Smooth muscle cell (in vitro differentiated cells): ENCODE measurements at regions not wholly inside any gene's neighbourhood (a gene's known extent, or its start where the extent isn't known, plus 50 kb on each side); places are given as distances from the start of the nearest gene placed in this dataset.

ENCODE experiments used
- DNase-seq: peaks from one replicate; lab custom pipeline; 2025; ENCODE audit not compliant: unreplicated experiment; lab: John Stamatoyannopoulos, UW
- H2AFZ ChIP-seq: fragments of 200-600 bp; sonication (generic); 2 replicates; pipeline ENCODE4 v1.6.0; 2016; ENCODE audit warnings: antibody characterized with exemption, low read depth, mild to moderate bottlenecking
- H3F3A ChIP-seq: fragments of 200-600 bp; sonication (generic); 2 replicates; pipeline ENCODE4 v1.6.0; 2017; ENCODE audit warnings: antibody characterized with exemption, low read depth
- H3K27ac ChIP-seq: fragments of 200-600 bp; sonication (generic); 2 replicates; pipeline ENCODE4 v1.5.1; 2016; ENCODE audit warnings: low read depth, mild to moderate bottlenecking
- H3K27me3 ChIP-seq: fragments of 200-600 bp; sonication (generic); 2 replicates; pipeline ENCODE4 v1.6.1; 2016; ENCODE audit warnings: low read depth, mild to moderate bottlenecking
- H3K36me3 ChIP-seq: fragments of 200-600 bp; sonication (generic); 2 replicates; pipeline ENCODE4 v1.5.1; 2016; ENCODE audit warnings: low read depth
- H3K4me1 ChIP-seq: fragments of 200-600 bp; sonication (generic); 2 replicates; pipeline ENCODE4 v1.5.1; 2016; ENCODE audit warnings: low read depth
- H3K4me2 ChIP-seq: fragments of 200-600 bp; sonication (generic); 2 replicates; pipeline ENCODE4 v1.6.0; 2016; ENCODE audit warnings: mild to moderate bottlenecking
- H3K4me3 ChIP-seq: fragments of 200-600 bp; sonication (generic); 2 replicates; pipeline ENCODE4 v1.5.1; 2016; ENCODE audit warnings: mild to moderate bottlenecking
- H3K79me2 ChIP-seq: fragments of 200-600 bp; sonication (generic); 2 replicates; pipeline ENCODE4 v1.6.0; 2016; ENCODE audit warnings: low read depth, mild to moderate bottlenecking
- H3K9ac ChIP-seq: fragments of 200-600 bp; sonication (generic); 2 replicates; pipeline ENCODE4 v1.6.0; 2016; ENCODE audit warnings: low read depth
- H3K9me3 ChIP-seq: fragments of 200-600 bp; sonication (generic); replicated peaks from 2 replicates; pipeline ENCODE4 v1.5.1; 2016; ENCODE audit warnings: low read depth
- H4K20me1 ChIP-seq: fragments of 200-600 bp; sonication (generic); 2 replicates; pipeline ENCODE4 v1.6.0; 2016; ENCODE audit warnings: low read depth
- CTCF ChIP-seq: fragments of 200-600 bp; sonication (generic); IDR thresholded peaks from 2 replicates; pipeline ENCODE4 v1.5.1; 2017; ENCODE audit warnings: borderline replicate concordance, mild to moderate bottlenecking, antibody characterized with exemption; ENCODE audit not compliant: insufficient read depth, poor library complexity, severe bottlenecking
- WGBS: methylation state at CpG from one replicate; pipeline ENCODE4 v1.1.7; 2016; ENCODE audit warnings: low lambda C conversion rate; 5-methylcytosine and 5-hydroxymethylcytosine counted together

- no peaks in the 10 kb centered on the region for H3K9me3 ChIP-seq
- no peaks in the 10 kb centered on the region for H3K36me3 ChIP-seq
- no peak overlapping the region for H3K9ac ChIP-seq
- H2AFZ ChIP-seq, result no peak overlapping the region
- 77% methylated on average over 4 of the region's 4 CpGs for WGBS
- no peak overlapping the region for H3K4me2 ChIP-seq
- DNase-seq, result no peak
- no peaks in the 10 kb centered on the region for H4K20me1 ChIP-seq
- H3K79me2 ChIP-seq, result no peaks in the 10 kb centered on the region
- no peaks in the 10 kb centered on the region for H3F3A ChIP-seq
- no peak overlapping the region for H3K27ac ChIP-seq
- H3K4me1 ChIP-seq, result no peaks in the 10 kb centered on the region
- TF ChIP-seq CTCF, result no peak
- no peaks in the 10 kb centered on the region for H3K27me3 ChIP-seq
- no peak overlapping the region for H3K4me3 ChIP-seq
Observed at GRCh38 chr9:71465392-71465791, 302.9 kb downstream of the CEMIP2 start.

GRCh38 chr9:71459082-71459481 is 309.2 kb downstream of the CEMIP2 start:
- Histone ChIP-seq H3K27ac (no peak overlapping the region), H3K4me2 (no peak overlapping the region), H3K4me3 (no peak overlapping the region), H3K9ac (no peak overlapping the region), H2AFZ (peak overlapping the region; percentile 19), H3K9me3 (no peaks in the 10 kb centered on the region), H3K27me3 (no peaks in the 10 kb centered on the region), H3F3A (no peaks in the 10 kb centered on the region), H3K79me2 (no peaks in the 10 kb centered on the region), H4K20me1 (no peaks in the 10 kb centered on the region), H3K36me3 (no peaks in the 10 kb centered on the region), H3K4me1 (no peaks in the 10 kb centered on the region)
- DNase-seq, result no peak
- no peak for TF ChIP-seq CTCF

GRCh38 chr9:71446473-71447411 is 321.6 kb downstream of the CEMIP2 start:
- Histone ChIP-seq H3K4me2 (peak overlapping the region; percentile 97), H3K9ac (no peak overlapping the region)

More at GRCh38 chr9:71446473-71447411, 321.6 kb downstream of the CEMIP2 start:
- Histone ChIP-seq H3K4me1 (peaks cover 2% of the 10 kb centered on the region), H3K9me3 (no peaks in the 10 kb centered on the region), H3K4me3 (peak overlapping the region; percentile 70), H3K79me2 (no peaks in the 10 kb centered on the region), H3K27ac (no peak overlapping the region), H4K20me1 (no peaks in the 10 kb centered on the region), H3F3A (no peaks in the 10 kb centered on the region), H3K36me3 (no peaks in the 10 kb centered on the region), H2AFZ (peak overlapping the region; percentile 59), H3K27me3 (peaks cover 51% of the 10 kb centered on the region)
- 1% methylated on average over 71 of the region's 73 CpGs for WGBS
- no peak for TF ChIP-seq CTCF
- DNase-seq, result peak; percentile 55
